Activated CD4-positive, alpha-beta memory T cell treated with anti-CD3 and anti-CD28 coated beads, Interleukin-2, amount 10 ng/mL, durations not matched to agents 7 days and 5 days (primary cell): ENCODE measurements at regions not wholly inside any gene's neighbourhood (a gene's known extent, or its start where the extent isn't known, plus 50 kb on each side); places are given as distances from the start of the nearest gene placed in this dataset.

Experiments
- CTCF ChIA-PET: fragments of 350-600 bp; sonication (Branson Sonifier 250); formaldehyde crosslinking; loops from one replicate; lab custom pipeline; 2021; ENCODE audit warnings: antibody characterized with exemption, inconsistent platforms; lab: Charles Lee
- POLR2A ChIA-PET: fragments of 350-600 bp; sonication (Branson Sonifier 250); formaldehyde crosslinking; loops from one replicate; lab custom pipeline; 2021; ENCODE audit warnings: antibody characterized with exemption; lab: Charles Lee
- DNase-seq: peaks from one replicate; pipeline ENCODE4 v3.0.0-alpha.2; 2020
- H3K27ac Mint-ChIP-seq: one replicate; pipeline ENCODE4 v1.8.0; 2021; ENCODE audit warnings: mild to moderate bottlenecking, mixed read lengths
- H3K27me3 Mint-ChIP-seq: one replicate; pipeline ENCODE4 v1.8.0; 2021; ENCODE audit warnings: mixed read lengths
- H3K36me3 Mint-ChIP-seq: one replicate; pipeline ENCODE4 v1.8.0; 2021; ENCODE audit warnings: low read depth, mixed read lengths
- H3K4me1 Mint-ChIP-seq: one replicate; pipeline ENCODE4 v1.8.0; 2021; ENCODE audit warnings: mixed read lengths
- H3K4me3 Mint-ChIP-seq: one replicate; pipeline ENCODE4 v1.8.0; 2021; ENCODE audit warnings: mild to moderate bottlenecking, mixed read lengths
- H3K9me3 Mint-ChIP-seq: one replicate; pipeline ENCODE4 v1.8.0; 2021; ENCODE audit warnings: mixed read lengths

GRCh38 chr9:80592413-80592812, 1020.6 kb downstream of the TLE4 start:
- Mint-ChIP-seq H3K27me3 (no peaks in the 10 kb centered on the region), H3K4me1 (no peaks in the 10 kb centered on the region), H3K9me3 (peaks cover 11% of the 10 kb centered on the region), H3K36me3 (no peaks in the 10 kb centered on the region), H3K27ac (no peak overlapping the region), H3K4me3 (no peak overlapping the region)
- CTCF ChIA-PET, result no interaction called here
- POLR2A ChIA-PET, result no interaction called here
- no peak for DNase-seq

GRCh38 chr9:80586786-80587330, 1015.1 kb downstream of the TLE4 start:
- H3K4me3 Mint-ChIP-seq, result no peak overlapping the region
- H3K27me3 Mint-ChIP-seq, result no peaks in the 10 kb centered on the region
- DNase-seq, result no peak
- no peak overlapping the region for H3K27ac Mint-ChIP-seq
- no peaks in the 10 kb centered on the region for H3K4me1 Mint-ChIP-seq
- POLR2A ChIA-PET, result no interaction called here
- CTCF ChIA-PET, result no interaction called here
- H3K9me3 Mint-ChIP-seq, result peaks cover 5% of the 10 kb centered on the region
- no peaks in the 10 kb centered on the region for H3K36me3 Mint-ChIP-seq

GRCh38 chr9:80571953-80572352, 1000.2 kb downstream of the TLE4 start:
- peaks cover 28% of the 10 kb centered on the region for H3K9me3 Mint-ChIP-seq
- H3K27ac Mint-ChIP-seq, result no peak overlapping the region
- H3K4me3 Mint-ChIP-seq, result no peak overlapping the region
- CTCF ChIA-PET, result no interaction called here
- no peak for DNase-seq
- H3K4me1 Mint-ChIP-seq, result no peaks in the 10 kb centered on the region
- H3K27me3 Mint-ChIP-seq, result no peaks in the 10 kb centered on the region
- H3K36me3 Mint-ChIP-seq, result no peaks in the 10 kb centered on the region
- POLR2A ChIA-PET, result no interaction called here

DNA sequence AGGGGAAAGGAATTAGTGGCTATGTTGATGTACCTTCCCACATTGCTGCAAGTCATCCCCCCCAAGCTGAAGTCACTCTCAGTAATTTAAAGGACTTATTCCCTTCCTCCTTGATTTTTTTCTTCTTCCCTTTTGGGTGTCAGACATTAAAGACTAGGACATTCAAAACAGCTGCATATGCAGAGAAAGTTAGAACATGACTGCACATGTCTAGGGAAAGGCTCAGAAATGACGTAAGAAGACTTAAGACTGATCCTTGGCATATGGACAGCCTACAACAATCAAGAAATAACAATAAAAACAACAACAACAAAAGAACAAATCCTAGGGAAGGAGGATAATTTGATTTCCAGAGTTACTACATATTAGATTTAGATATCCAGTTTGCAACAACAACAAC, 997.5 kb downstream of the TLE4 start:
- H3K4me3 Mint-ChIP-seq, result no peak overlapping the region
- no peak for DNase-seq
- peaks cover 15% of the 10 kb centered on the region for H3K9me3 Mint-ChIP-seq
- no peaks in the 10 kb centered on the region for H3K27me3 Mint-ChIP-seq
- H3K36me3 Mint-ChIP-seq, result no peaks in the 10 kb centered on the region
- no peak overlapping the region for H3K27ac Mint-ChIP-seq
- no peaks in the 10 kb centered on the region for H3K4me1 Mint-ChIP-seq
- POLR2A ChIA-PET, result no interaction called here
- CTCF ChIA-PET, result no interaction called here

GRCh38 chr9:80561526-80561925, 989.8 kb downstream of the TLE4 start:
- no peak for DNase-seq
- peaks cover 10% of the 10 kb centered on the region for H3K9me3 Mint-ChIP-seq
- no peaks in the 10 kb centered on the region for H3K4me1 Mint-ChIP-seq
- CTCF ChIA-PET, result no interaction called here
- no peak overlapping the region for H3K27ac Mint-ChIP-seq
- H3K36me3 Mint-ChIP-seq, result no peaks in the 10 kb centered on the region
- no peak overlapping the region for H3K4me3 Mint-ChIP-seq
- POLR2A ChIA-PET, result no interaction called here
- H3K27me3 Mint-ChIP-seq, result no peaks in the 10 kb centered on the region

- H3K36me3 Mint-ChIP-seq, result no peaks in the 10 kb centered on the region
- H3K4me3 Mint-ChIP-seq, result no peak overlapping the region
- no peaks in the 10 kb centered on the region for H3K27me3 Mint-ChIP-seq
- DNase-seq, result no peak
- no peak overlapping the region for H3K27ac Mint-ChIP-seq
- peaks cover 10% of the 10 kb centered on the region for H3K9me3 Mint-ChIP-seq
- CTCF ChIA-PET, result no interaction called here
- POLR2A ChIA-PET, result no interaction called here
- no peaks in the 10 kb centered on the region for H3K4me1 Mint-ChIP-seq
These were observed 989.2 kb downstream of the TLE4 start for GRCh38 chr9:80560976-80561375.

DNA sequence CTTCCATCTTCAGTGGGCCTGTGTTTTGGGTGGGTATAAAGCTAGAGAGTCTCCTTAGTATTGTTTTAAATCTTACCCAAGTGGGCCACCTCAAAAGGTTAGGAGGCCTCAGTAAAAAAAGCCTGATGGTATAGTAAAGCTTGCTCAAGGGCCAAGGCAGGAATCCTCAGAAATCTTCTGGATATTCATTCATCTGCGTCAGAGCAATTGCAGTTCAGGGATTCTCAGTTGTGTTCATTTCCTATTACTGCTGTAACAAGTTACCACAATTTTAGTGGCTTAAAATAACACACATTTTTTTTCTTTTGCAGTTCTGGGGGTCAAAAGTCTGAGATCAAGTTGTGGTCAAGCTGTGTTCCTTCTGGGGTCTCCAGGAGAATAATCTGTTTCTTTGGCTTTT, 985.5 kb downstream of the TLE4 start:
- Mint-ChIP-seq H3K9me3 (no peaks in the 10 kb centered on the region), H3K27ac (no peak overlapping the region), H3K4me3 (no peak overlapping the region), H3K36me3 (no peaks in the 10 kb centered on the region), H3K27me3 (no peaks in the 10 kb centered on the region), H3K4me1 (no peaks in the 10 kb centered on the region)
- ChIA-PET CTCF (no interaction called here), POLR2A (no interaction called here)
- no peak for DNase-seq

DNA sequence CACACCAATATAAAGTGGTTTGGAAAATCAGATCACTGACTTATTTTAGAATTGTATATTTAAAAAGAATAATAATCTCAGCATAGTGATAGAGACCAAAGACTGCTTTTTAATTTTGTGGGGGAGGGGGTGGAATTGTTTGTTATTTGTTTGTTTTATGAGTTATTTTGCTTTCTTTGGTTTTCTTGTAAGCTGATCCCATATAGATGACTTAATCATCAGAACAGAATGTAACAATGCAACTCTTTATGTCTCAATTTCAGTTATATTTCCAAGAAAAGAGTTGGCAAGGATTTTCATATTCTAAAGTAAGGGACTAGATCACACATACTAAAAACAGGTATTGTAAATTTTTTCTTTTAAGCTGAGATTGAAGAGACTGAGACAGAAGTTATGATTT, 984.9 kb downstream of the TLE4 start:
- Mint-ChIP-seq H3K4me1 (no peaks in the 10 kb centered on the region), H3K4me3 (no peak overlapping the region), H3K27me3 (no peaks in the 10 kb centered on the region), H3K9me3 (no peaks in the 10 kb centered on the region), H3K27ac (no peak overlapping the region), H3K36me3 (no peaks in the 10 kb centered on the region)
- CTCF ChIA-PET, result no interaction called here
- DNase-seq, result no peak
- POLR2A ChIA-PET, result no interaction called here

DNA sequence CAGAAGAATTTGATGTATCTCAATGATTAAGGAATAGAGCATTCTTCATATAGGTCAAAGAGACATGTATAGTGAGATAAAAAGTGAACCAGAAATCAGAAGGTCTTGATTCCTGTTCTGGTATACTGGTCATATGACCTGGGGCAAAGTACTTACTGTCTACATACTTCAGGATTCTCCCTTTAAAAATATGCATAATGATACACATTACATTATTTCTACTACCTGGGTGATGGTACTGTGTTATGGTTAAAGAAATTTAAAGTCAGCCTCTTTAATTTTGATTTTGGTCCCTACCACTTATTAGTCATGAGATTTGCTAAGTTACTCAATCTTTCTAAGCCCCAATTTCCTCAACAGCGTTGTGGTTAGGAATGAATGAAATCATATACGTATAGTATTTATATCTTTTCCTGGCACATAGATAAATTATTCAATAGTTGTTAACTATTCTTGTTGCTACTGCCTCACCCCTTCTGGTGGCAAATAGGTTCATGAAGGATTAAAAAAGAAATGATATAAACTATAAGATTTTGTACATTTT, 984.1 kb downstream of the TLE4 start:
- H3K9me3 Mint-ChIP-seq, result no peaks in the 10 kb centered on the region
- H3K36me3 Mint-ChIP-seq, result no peaks in the 10 kb centered on the region
- ChIA-PET POLR2A (no interaction called here), CTCF (no interaction called here)
- H3K4me3 Mint-ChIP-seq, result no peak overlapping the region
- H3K27me3 Mint-ChIP-seq, result no peaks in the 10 kb centered on the region
- H3K4me1 Mint-ChIP-seq, result no peaks in the 10 kb centered on the region
- H3K27ac Mint-ChIP-seq, result no peak overlapping the region
- DNase-seq, result no peak

- Mint-ChIP-seq H3K4me1 (no peaks in the 10 kb centered on the region), H3K27ac (no peak overlapping the region), H3K9me3 (no peaks in the 10 kb centered on the region), H3K27me3 (no peaks in the 10 kb centered on the region), H3K4me3 (no peak overlapping the region), H3K36me3 (no peaks in the 10 kb centered on the region)
- no peak for DNase-seq
- ChIA-PET POLR2A (no interaction called here), CTCF (no interaction called here)
These were observed 983.1 kb downstream of the TLE4 start for GRCh38 chr9:80554856-80555255.

DNA sequence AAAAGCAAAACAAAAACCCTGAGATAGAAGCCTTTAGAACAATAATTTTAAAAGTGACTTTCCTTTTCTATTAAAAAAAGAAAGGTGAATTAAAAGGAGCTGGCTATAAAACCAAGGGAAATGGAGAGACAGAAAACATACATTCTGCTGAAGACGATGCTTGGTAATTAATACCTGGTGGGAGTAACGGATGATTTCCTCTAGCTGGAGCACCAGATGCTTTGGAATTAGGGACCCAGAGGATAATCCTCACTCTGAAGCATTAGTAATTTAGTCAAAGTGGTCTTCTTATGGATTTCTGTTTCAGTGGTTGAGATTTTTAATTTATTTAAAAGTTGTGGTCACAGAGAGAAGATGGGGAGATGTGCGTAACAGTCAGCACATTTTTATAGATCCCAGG, 982.5 kb downstream of the TLE4 start:
- Mint-ChIP-seq H3K4me3 (no peak overlapping the region), H3K9me3 (no peaks in the 10 kb centered on the region), H3K27ac (no peak overlapping the region), H3K27me3 (no peaks in the 10 kb centered on the region), H3K36me3 (no peaks in the 10 kb centered on the region), H3K4me1 (no peaks in the 10 kb centered on the region)
- ChIA-PET POLR2A (no interaction called here), CTCF (no interaction called here)
- no peak for DNase-seq

GRCh38 chr9:80552931-80553330, 981.2 kb downstream of the TLE4 start:
- Mint-ChIP-seq H3K9me3 (no peaks in the 10 kb centered on the region), H3K27me3 (no peaks in the 10 kb centered on the region), H3K4me3 (no peak overlapping the region), H3K27ac (no peak overlapping the region), H3K36me3 (no peaks in the 10 kb centered on the region), H3K4me1 (no peaks in the 10 kb centered on the region)
- no peak for DNase-seq
- ChIA-PET POLR2A (no interaction called here), CTCF (no interaction called here)

- H3K36me3 Mint-ChIP-seq, result no peaks in the 10 kb centered on the region
- H3K27ac Mint-ChIP-seq, result no peak overlapping the region
- no peaks in the 10 kb centered on the region for H3K27me3 Mint-ChIP-seq
- H3K9me3 Mint-ChIP-seq, result no peaks in the 10 kb centered on the region
- CTCF ChIA-PET, result no interaction called here
- no peak for DNase-seq
- no peak overlapping the region for H3K4me3 Mint-ChIP-seq
- H3K4me1 Mint-ChIP-seq, result no peaks in the 10 kb centered on the region
- POLR2A ChIA-PET, result no interaction called here
These were observed 978.4 kb downstream of the TLE4 start for GRCh38 chr9:80550181-80550580.

GRCh38 chr9:80547613-80548012, 975.8 kb downstream of the TLE4 start:
- Mint-ChIP-seq H3K36me3 (no peaks in the 10 kb centered on the region), H3K4me3 (no peak overlapping the region), H3K9me3 (no peaks in the 10 kb centered on the region), H3K27me3 (no peaks in the 10 kb centered on the region), H3K27ac (no peak overlapping the region), H3K4me1 (no peaks in the 10 kb centered on the region)
- CTCF ChIA-PET, result no interaction called here
- POLR2A ChIA-PET, result no interaction called here
- DNase-seq, result no peak
